HG03175 (cell line): ENCODE measurements at regions not wholly inside any gene's neighbourhood (a gene's known extent, or its start where the extent isn't known, plus 50 kb on each side); places are given as distances from the start of the nearest gene placed in this dataset.

Source experiments
- ATAC-seq: cut with Tn5 transposase; IDR thresholded peaks from one replicate; pipeline ENCODE4 v1.9.1; 2021; ENCODE audit warnings: mild to moderate bottlenecking, moderate library complexity; ENCODE audit not compliant: unreplicated experiment

DNA sequence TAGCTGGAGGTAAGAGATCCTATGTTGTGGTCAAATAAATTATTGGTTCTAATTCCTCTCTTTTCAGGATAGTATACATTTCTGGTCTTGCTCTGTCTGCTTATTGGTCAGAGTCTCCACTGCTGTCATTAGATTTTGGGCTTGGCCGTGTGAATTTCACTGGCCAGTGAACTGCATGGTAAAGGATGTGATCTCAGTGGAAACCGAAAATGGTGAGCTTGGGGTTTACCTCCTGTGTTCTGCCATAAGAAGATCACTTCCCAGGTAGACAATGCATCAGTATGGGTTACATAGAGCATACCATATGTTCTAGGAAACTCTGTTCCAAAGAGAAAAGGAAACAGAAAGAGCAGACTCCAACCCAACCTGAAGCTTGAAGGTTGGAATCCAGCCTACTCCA lies 1123.3 kb upstream of the B3GALT2 start:
- ATAC-seq = no peak

GRCh38 chr1:194309269-194309668 lies 1122.9 kb upstream of the B3GALT2 start:
- ATAC-seq = no peak

DNA sequence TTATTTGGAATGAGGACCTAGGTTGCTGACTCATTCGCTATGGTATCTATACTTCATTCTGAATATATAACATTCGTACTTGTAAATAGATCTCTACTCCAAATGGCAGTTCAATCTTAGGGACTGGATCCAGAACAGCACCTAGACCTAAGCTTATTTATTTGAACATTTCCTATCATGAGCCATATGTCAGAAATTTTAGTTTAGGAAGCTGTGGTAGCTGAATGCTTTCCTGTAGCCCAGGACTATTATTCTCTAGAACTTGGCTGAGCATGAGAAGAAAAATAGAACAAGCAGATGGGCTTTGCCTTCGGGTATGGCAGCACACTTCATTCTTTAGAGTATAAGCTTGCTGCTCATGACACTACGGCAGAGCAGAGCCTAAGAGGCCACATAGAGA lies 1114.4 kb upstream of the B3GALT2 start:
- ATAC-seq = no peak

GRCh38 chr1:194300340-194300739 lies 1113.9 kb upstream of the B3GALT2 start:
- no peak for ATAC-seq

- ATAC-seq = no peak
Measured at GRCh38 chr1:194298007-194298598, 1111.7 kb upstream of the B3GALT2 start.

GRCh38 chr1:194297094-194297493 lies 1110.7 kb upstream of the B3GALT2 start:
- no peak for ATAC-seq

DNA sequence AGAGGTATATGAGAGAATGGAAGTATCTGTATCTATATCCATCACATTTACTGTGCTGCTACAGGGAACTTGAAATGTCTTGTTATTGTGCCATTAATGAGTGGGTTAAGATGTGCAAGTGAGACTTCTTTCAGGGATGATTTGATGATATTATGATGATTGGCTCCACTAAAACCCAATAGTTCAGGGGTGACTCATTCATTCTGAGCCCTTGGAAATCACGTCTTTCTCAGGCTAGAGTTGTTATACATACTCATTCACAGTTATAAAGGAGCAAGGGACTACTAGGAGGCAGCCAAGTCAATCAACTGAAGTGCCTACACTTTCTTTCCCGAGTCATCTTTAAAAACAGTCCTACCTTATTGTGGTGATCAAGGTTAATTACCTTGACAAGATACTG lies 1109.8 kb upstream of the B3GALT2 start:
- ATAC-seq = no peak

DNA sequence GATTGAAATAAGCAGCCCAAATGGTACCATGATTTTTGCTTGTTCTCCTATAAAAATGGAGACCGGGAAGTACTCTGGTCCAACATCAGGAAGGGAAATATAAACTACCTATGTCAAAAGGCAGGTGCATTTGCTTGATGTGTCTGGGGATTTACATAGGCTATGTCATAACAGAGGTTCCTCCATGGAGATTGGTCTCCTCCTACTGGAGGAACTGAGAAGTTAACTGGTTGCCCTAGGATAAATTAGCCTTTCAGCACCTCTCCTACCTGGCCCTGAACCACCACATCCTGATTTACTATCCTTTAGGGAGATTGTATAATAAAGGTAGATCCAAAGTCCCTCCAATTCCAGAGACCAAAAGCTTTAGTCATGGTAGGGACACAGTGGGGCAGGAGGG lies 1109.3 kb upstream of the B3GALT2 start:
- peak; percentile 94 for ATAC-seq

- ATAC-seq = no peak
Measured at GRCh38 chr1:194293851-194294405, 1107.5 kb upstream of the B3GALT2 start.

- ATAC-seq = no peak
Measured at GRCh38 chr1:194292966-194293365, 1106.6 kb upstream of the B3GALT2 start.

DNA sequence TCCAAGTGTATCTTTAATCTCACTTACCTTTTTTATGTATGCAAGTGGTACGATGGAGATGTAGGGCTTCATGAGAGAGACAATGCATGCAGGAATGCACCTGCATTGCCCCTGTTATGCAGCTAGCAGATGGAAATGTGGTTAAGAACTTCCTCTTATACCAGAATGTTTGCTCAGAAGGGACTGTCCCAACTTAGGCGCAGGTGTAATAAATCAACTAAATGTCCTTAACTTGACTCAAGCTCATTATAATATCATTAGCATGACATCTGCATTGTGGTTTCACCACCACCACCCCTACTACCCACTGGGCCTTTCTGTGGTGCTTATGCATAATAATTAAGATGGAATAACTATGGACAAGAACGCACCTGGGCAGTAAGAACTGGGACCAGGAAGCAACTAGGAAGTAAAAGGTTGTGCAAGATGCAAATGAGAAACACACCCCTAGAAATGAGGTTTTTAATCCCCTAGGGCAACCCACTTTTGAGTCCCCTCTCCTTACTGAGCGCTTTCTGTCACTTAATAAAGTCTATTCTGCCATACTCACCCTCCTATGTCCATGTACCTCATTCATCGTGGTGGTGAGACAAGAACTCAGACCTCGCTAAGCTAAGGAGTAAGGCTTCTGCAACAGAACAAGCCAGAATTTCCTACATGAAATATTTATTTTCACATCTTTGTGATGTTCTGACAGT lies 1103.3 kb upstream of the B3GALT2 start:
- ATAC-seq = peak; percentile 97

DNA sequence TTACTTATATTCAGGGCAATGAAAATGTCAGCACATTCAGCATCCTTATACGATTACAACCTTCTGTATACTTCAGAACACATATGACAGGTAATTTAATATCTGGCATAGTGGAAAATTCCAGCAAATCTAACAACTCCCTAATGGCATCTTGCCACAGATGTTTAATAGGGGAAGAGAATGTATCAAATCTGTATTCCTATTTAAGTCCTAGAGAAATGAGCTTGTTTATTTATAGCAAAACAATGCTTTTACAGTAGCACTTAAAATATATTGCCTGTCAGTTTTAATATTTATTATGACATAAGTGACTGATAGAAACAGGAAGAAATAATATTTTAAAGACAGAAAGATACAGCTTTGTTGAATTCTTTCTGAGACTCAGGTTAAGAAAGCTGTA lies 1101.8 kb upstream of the B3GALT2 start:
- no peak for ATAC-seq

GRCh38 chr1:194281376-194281775 lies 1095.0 kb upstream of the B3GALT2 start:
- no peak for ATAC-seq

GRCh38 chr1:194280463-194280862 lies 1094.0 kb upstream of the B3GALT2 start:
- no peak for ATAC-seq

- ATAC-seq = peak; percentile 79
Measured at GRCh38 chr1:194279975-194280374, 1093.6 kb upstream of the B3GALT2 start.

- peak; percentile 71 for ATAC-seq
Measured at GRCh38 chr1:194277927-194278326, 1091.5 kb upstream of the B3GALT2 start.

DNA sequence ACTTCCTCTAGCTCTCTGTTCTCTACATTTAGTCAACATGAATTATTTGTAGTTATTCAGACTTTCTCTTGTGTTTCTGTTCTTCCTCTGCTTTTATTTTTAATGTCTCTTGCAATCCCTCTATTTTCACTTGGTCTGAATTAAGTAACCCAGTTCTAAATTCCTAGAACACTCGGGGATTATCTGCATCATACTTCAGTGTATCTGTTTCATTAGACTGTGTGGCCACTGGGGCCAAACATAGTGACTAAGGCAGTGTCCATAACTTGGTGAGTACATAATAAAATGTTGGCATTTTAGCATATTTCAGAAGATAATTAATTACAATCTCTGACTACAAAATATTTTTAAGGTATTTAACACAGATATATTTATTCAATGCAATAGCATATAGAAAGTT lies 1087.2 kb upstream of the B3GALT2 start:
- no peak for ATAC-seq

- no peak for ATAC-seq
Measured at GRCh38 chr1:194268839-194269238, 1082.4 kb upstream of the B3GALT2 start.

DNA sequence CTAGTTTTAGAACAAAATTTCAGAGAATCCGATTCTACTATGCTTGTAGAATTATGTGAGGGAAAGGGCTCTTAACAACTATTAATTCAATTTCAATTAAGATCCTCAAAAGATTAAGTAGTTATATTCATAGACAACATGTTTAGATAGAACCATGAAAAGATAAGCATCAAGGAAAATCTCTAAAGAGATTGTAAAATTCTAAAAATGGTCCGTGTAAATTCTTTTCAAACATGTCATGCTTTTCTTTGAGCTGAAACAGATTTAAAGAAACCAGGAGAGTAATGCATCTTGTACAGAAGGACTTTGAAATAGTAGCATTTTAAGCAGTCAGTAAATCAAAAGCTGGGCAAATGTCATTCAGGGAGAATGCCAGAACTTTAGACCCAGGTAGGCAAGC lies 1080.6 kb upstream of the B3GALT2 start:
- no peak for ATAC-seq

DNA sequence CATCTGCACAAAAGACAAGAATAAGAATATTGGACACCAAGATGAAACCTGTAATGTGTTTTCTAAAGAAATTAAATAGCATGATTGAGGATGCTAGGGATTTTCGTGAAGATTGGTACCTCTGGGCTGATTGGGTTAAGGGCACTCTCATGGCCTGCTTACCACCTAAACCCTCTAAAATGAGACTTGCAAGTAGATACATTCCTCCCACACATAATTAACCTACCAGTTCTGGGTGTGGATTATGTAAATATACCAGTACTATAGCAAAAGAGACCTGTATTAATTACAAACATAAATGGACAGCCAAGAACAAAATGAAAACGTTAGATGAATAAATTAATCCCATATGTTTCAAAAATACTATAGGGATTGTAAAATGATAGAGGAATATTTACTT lies 1069.6 kb upstream of the B3GALT2 start:
- no peak for ATAC-seq

DNA sequence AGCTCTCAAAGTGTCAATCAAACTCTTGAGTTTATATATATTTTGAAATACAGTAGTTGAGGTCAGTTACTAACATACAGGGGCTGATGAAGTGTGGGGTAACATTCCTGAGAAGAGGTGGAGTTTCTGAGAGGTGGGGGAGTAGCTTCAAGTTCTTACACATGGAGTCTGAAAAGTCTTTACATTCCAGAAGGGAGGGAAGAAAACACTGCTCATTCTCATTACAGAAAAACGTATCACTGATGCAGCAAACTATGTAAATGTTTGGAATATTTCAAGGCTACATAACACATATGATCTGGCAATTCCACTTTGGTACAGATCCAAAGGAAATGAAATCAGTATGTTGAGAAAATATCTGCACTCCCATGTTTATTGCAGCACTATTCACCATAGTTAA lies 1065.8 kb upstream of the B3GALT2 start:
- ATAC-seq = no peak

- ATAC-seq = no peak
Measured at GRCh38 chr1:194241215-194241614, 1054.8 kb upstream of the B3GALT2 start.

GRCh38 chr1:194233069-194233468 lies 1046.7 kb upstream of the B3GALT2 start:
- ATAC-seq = no peak
